ACHN (cell line): ENCODE measurements at regions not wholly inside any gene's neighbourhood (a gene's known extent, or its start where the extent isn't known, plus 50 kb on each side); places are given as distances from the start of the nearest gene placed in this dataset.
"Not testable (repeated sequence)": the region's sequence is repeated elsewhere in the genome, so short reads cannot be mapped to it uniquely, and the experiment has no call there.

Experiments
- DNase-seq: peaks from one replicate; pipeline ENCODE4 v3.0.0-alpha.2; 2015
- in situ Hi-C: cut with HindIII; loops from 2 replicates; pipeline ENCODE4 v1.10.0; 2017; ENCODE audit warnings: low sequenced_read_pairs, low pct_ligation_motif_present, low pct_unique_long_range_greater_than_20kb

GRCh38 chr4:154041640-154042039 lies 252.8 kb upstream of the SFRP2 start:
- DNase-seq = no peak
- in situ Hi-C loops = no loop called here

GRCh38 chr4:154039435-154040343 lies 250.8 kb upstream of the SFRP2 start:
- DNase-seq = no peak
- in situ Hi-C loops = no loop called here

DNA sequence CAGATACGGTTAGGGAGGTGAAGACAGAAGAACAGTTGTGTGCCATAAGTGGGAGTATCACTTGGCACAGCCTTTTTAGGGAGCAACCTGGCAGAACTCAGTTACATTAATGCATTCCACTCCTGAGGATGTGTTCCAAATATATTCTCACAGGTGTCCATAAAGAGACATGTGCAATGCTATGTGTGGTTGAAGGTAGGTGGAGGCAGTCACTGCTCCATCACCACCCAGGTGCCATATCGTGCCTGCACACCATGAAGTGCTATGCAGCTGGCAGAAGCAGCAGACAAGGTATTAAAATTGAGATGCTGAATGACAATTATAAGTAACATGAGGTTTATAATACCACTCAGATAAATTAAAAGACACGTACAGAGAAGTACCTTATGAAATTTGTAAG lies 248.0 kb upstream of the SFRP2 start:
- DNase-seq = no peak
- in situ Hi-C loops = no loop called here

DNA sequence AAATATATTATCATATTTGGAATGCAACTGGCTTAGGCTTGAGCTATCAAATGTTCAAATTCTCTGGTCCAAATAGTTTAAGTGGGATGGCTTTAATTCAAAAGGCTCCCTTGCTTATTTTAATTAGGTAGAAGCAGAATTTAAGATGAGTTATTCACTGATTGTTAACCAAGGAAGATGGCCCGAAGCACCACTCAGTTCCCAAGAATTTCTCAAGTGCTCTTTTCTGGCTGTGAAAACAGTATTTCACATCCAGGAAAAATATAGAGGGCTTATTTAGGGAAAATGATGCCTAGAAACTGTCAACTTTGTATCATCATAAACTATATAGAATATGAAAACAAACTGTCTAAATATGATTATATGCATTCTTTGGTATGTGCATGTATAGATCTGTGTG lies 246.5 kb upstream of the SFRP2 start:
- no peak for DNase-seq
- in situ Hi-C loops = no loop called here

DNA sequence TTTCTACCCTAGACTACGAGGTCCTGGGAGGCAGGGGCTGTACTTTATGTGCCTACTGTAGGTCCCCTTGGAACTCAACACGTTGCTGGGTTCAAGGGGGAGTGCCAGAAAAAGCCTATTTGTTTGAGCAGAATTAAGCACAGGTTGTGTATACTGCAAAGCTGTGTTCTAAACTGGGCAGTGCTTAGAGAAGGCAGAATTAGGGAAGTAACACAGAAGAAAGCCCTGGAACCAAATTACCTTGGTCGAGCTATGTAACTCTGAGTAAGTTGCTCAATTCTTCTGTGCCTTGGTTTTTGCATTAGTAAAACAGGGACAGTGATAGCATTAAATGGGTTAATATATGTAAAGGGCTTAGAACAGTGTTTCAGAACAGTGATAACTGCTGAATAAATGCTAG lies 245.0 kb upstream of the SFRP2 start:
- no peak for DNase-seq

GRCh38 chr4:154032914-154033313 lies 244.0 kb upstream of the SFRP2 start:
- in situ Hi-C loops = no loop called here
- DNase-seq = no peak

More for the DNA sequence above, 245.0 kb upstream of the SFRP2 start:
- in situ Hi-C loops = no loop called here

DNA sequence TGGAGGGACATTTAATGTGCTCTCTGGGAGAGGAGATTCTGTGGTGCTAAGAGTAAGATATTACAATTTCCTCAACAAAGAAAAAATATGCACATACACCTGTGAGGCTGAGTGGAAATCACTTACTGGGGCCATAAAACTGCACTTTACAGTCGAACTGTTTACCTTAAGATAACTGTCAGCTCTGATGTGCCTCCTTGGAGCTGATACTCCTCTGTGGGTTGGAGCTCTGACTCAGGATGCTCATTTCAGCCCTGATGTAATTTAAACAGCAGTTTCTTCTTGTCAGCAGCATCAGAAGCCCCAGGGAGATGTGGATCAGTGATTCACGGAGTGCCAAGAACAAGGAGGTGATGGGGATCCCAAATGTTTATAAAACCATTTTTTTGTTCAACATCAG lies 241.9 kb upstream of the SFRP2 start:
- DNase-seq = no peak
- in situ Hi-C loops = no loop called here

DNA sequence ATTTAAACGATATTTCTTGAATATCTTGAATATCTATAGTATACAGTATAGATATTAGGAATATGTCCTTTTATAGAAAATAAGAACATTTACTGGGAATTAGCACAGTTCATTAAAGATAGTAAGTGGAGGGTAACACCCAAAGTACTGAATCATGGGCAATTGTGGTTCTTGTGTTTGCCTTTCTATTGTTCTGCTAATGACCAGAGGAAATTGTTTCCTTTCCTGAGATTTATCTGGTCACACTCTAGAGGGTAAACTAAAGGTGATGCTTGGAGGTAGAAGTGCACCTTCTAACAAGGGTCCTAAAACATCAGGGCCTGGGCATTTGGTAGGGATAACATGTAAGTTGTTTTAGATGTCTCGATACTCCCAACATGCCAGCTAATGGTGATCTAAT lies 241.3 kb upstream of the SFRP2 start:
- in situ Hi-C loops = no loop called here
- DNase-seq = no peak

DNA sequence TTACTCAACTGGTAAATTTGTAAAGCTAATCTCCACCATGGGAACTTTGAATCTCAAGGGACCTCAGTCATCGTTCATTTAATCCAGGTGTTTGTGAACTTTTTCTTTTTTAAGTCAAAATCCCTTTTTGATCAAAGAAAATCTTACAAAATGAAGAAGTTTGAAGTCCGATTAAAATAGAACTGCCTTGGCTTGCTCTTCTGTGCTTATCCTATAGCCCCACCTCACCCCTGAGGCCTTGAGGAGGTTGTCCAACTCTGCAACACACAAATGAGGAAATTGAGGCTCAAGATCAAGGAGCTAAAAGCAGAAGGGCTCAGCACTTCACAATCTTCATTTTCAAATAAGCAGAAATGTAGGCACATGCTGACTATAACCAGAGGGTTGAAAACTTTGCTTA lies 240.3 kb upstream of the SFRP2 start:
- DNase-seq = no peak
- in situ Hi-C loops = no loop called here

GRCh38 chr4:154025110-154025509 lies 236.2 kb upstream of the SFRP2 start:
- DNase-seq = no peak

DNA sequence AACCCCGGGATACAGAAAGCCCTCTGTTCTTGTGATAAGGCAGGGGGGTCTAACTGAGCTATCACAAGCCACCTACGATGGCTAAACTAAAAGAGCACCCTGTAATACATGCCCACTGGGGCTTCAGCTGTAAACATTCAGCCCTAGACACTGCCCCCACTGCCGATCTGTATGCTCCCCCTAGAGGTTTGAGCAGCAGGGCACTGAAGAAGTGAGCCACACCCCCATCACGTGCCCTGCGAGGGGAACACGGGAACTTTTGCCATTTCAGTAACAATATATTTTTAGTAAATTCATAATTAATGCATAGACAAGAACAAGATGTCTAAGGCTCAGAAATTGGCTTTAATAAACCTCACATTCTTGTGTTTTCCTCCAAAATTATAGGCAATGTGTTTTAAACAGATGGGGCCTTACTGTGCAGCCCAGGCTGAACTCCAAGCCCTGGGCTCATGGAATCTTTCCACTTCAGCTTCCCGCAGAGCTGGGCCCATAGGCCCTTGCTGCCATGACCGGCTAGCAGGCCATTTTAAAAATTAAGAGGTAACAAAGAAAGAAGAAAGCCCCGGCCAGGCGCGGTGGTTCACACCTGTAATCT lies 235.3 kb upstream of the SFRP2 start:
- DNase-seq = no peak
- in situ Hi-C loops = no loop called here

More at GRCh38 chr4:154025110-154025509, 236.2 kb upstream of the SFRP2 start:
- in situ Hi-C loops = no loop called here

GRCh38 chr4:154023671-154024070 lies 234.8 kb upstream of the SFRP2 start:
- DNase-seq, in situ Hi-C loops: not testable (repeated sequence)

DNA sequence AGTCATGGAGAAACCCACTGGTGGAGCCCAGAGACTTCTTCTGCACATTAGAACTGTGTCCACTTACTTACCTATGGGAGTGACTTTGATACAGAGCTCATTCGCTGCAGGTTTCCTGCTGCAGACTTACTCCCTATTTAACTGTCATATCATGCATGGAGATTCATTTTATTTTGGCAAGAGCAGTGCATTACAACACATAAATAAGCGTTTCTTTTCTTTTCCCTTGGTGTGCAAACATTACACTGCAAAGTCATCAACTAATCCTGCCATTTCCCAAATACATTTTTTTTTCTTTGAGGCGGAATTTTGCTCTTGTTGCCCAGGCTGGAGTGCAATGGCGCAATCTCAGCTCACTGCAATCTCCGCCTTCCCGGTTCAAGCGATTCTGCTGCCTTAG lies 230.9 kb upstream of the SFRP2 start:
- DNase-seq = no peak
- in situ Hi-C loops = no loop called here

GRCh38 chr4:154018659-154019058 lies 229.8 kb upstream of the SFRP2 start:
- DNase-seq = no peak
- in situ Hi-C loops = no loop called here

- in situ Hi-C loops = no loop called here
- no peak for DNase-seq
These were observed 226.7 kb upstream of the SFRP2 start for GRCh38 chr4:154015578-154015977.

GRCh38 chr4:154014407-154015321 lies 225.8 kb upstream of the SFRP2 start:
- DNase-seq = no peak
- in situ Hi-C loops = no loop called here

GRCh38 chr4:154013576-154013975 lies 224.7 kb upstream of the SFRP2 start:
- in situ Hi-C loops = no loop called here
- DNase-seq = no peak

DNA sequence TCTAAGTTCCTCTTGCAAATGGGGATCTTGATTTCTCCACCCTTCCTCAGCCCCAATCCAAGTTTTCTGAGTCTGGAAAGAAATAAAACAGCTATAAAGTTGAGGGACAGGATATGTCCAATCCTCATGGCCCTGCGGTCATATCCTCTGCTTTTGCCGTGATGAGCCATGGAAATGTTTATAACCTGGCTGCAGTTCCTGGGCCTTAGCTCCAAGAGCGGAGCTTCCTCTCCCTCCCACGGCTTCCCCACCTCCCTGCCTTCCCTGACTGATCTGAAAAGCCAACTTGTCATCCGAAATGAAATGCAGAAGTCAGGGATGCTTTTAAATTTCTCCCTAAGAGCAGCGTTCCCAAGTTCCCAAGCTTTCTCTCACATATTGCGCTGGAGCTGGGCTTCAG lies 221.5 kb upstream of the SFRP2 start:
- in situ Hi-C loops = no loop called here
- no peak for DNase-seq

GRCh38 chr4:154009788-154010187 lies 220.9 kb upstream of the SFRP2 start:
- in situ Hi-C loops = no loop called here
- DNase-seq = no peak
